Activated CD4-positive, alpha-beta memory T cell treated with anti-CD3 and anti-CD28 coated beads, Interleukin-2, amount 10 ng/mL, durations not matched to agents 7 days and 5 days (primary cell): ENCODE measurements at regions not wholly inside any gene's neighbourhood (a gene's known extent, or its start where the extent isn't known, plus 50 kb on each side); places are given as distances from the start of the nearest gene placed in this dataset.

Experiments used
- CTCF ChIA-PET: fragments of 350-600 bp; sonication (Branson Sonifier 250); formaldehyde crosslinking; loops from one replicate; lab custom pipeline; 2021; ENCODE audit warnings: antibody characterized with exemption, inconsistent platforms; lab: Charles Lee
- POLR2A ChIA-PET: fragments of 350-600 bp; sonication (Branson Sonifier 250); formaldehyde crosslinking; loops from one replicate; lab custom pipeline; 2021; ENCODE audit warnings: antibody characterized with exemption; lab: Charles Lee
- DNase-seq: peaks from one replicate; pipeline ENCODE4 v3.0.0-alpha.2; 2020
- H3K27ac Mint-ChIP-seq: one replicate; pipeline ENCODE4 v1.8.0; 2021; ENCODE audit warnings: mild to moderate bottlenecking, mixed read lengths
- H3K27me3 Mint-ChIP-seq: one replicate; pipeline ENCODE4 v1.8.0; 2021; ENCODE audit warnings: mixed read lengths
- H3K36me3 Mint-ChIP-seq: one replicate; pipeline ENCODE4 v1.8.0; 2021; ENCODE audit warnings: low read depth, mixed read lengths
- H3K4me1 Mint-ChIP-seq: one replicate; pipeline ENCODE4 v1.8.0; 2021; ENCODE audit warnings: mixed read lengths
- H3K4me3 Mint-ChIP-seq: one replicate; pipeline ENCODE4 v1.8.0; 2021; ENCODE audit warnings: mild to moderate bottlenecking, mixed read lengths
- H3K9me3 Mint-ChIP-seq: one replicate; pipeline ENCODE4 v1.8.0; 2021; ENCODE audit warnings: mixed read lengths

GRCh38 chr1:222334026-222334680 is 213.8 kb downstream of the HHIPL2 start:
- Mint-ChIP-seq H3K36me3 (no peaks in the 10 kb centered on the region), H3K27me3 (no peaks in the 10 kb centered on the region), H3K4me1 (no peaks in the 10 kb centered on the region), H3K4me3 (no peak overlapping the region), H3K9me3 (no peaks in the 10 kb centered on the region), H3K27ac (no peak overlapping the region)
- DNase-seq = no peak
- POLR2A ChIA-PET = no interaction called here
- CTCF ChIA-PET = interaction anchor here (0.9 kb wide), 1 partner anchor 121 kb away, joined by 5 read pairs; no protein-coding TSS in a partner anchor

- Mint-ChIP-seq H3K27me3 (no peaks in the 10 kb centered on the region), H3K4me3 (no peak overlapping the region), H3K9me3 (no peaks in the 10 kb centered on the region), H3K36me3 (no peaks in the 10 kb centered on the region), H3K27ac (no peak overlapping the region), H3K4me1 (no peaks in the 10 kb centered on the region)
- no peak for DNase-seq
- POLR2A ChIA-PET = no interaction called here
- CTCF ChIA-PET = no interaction called here
Observed at GRCh38 chr1:222331765-222332164, 216.1 kb downstream of the HHIPL2 start.

DNA sequence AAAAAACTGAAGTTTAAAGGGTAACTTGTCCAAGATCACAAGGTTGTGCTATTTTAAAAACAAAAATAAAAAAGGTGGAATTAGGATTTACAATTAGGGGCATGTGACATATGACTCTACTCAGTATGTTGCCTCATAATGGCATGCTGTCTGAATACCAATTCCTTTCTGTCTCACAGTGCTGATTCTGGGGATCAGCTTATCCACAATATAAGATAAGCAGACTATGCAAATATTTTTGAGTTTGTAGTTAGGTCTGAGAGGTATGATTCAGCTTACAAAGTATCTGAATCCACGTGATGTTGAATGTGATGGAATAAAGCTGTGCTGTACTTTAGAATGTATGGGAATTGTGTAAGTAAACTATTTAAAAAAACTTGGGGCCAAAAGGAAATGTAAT is 216.6 kb downstream of the HHIPL2 start:
- Mint-ChIP-seq H3K4me3 (no peak overlapping the region), H3K9me3 (no peaks in the 10 kb centered on the region), H3K27ac (no peak overlapping the region), H3K27me3 (no peaks in the 10 kb centered on the region), H3K36me3 (no peaks in the 10 kb centered on the region), H3K4me1 (no peaks in the 10 kb centered on the region)
- CTCF ChIA-PET = no interaction called here
- POLR2A ChIA-PET = no interaction called here
- no peak for DNase-seq

DNA sequence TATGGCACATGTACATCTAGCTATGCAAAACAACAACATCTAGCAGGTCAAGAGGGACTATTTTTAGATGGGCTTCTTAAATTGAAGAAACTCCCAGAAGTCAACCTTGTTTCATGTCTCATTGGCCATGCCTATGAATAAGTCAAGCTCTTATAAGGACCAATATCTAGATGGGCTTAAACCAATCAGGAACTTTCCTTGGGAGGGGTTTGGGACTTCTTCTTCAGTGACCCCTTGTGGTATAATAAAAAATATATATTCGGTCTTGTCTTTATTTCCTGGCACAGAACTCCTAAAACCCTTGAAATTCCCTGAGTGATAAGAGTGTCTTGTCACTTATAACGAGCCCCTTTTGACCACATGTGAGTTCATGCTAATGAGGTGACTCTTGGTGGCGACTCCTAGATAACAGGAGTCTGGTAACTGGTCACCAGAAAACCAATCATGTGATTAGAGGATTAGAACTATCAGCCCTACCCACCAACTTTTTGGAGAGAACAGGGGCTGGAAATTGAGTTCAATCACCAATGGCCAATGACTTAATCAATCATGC is 218.3 kb downstream of the HHIPL2 start:
- no peaks in the 10 kb centered on the region for H3K9me3 Mint-ChIP-seq
- no peaks in the 10 kb centered on the region for H3K4me1 Mint-ChIP-seq
- ChIA-PET POLR2A (no interaction called here), CTCF (no interaction called here)
- no peaks in the 10 kb centered on the region for H3K36me3 Mint-ChIP-seq
- H3K27me3 Mint-ChIP-seq = no peaks in the 10 kb centered on the region
- no peak overlapping the region for H3K4me3 Mint-ChIP-seq
- no peak for DNase-seq
- H3K27ac Mint-ChIP-seq = no peak overlapping the region

- CTCF ChIA-PET = no interaction called here
- Mint-ChIP-seq H3K9me3 (no peaks in the 10 kb centered on the region), H3K36me3 (no peaks in the 10 kb centered on the region), H3K4me1 (no peaks in the 10 kb centered on the region), H3K4me3 (no peak overlapping the region), H3K27ac (no peak overlapping the region), H3K27me3 (no peaks in the 10 kb centered on the region)
- POLR2A ChIA-PET = no interaction called here
- DNase-seq = no peak
Observed at GRCh38 chr1:222326710-222327036, 221.2 kb downstream of the HHIPL2 start.

DNA sequence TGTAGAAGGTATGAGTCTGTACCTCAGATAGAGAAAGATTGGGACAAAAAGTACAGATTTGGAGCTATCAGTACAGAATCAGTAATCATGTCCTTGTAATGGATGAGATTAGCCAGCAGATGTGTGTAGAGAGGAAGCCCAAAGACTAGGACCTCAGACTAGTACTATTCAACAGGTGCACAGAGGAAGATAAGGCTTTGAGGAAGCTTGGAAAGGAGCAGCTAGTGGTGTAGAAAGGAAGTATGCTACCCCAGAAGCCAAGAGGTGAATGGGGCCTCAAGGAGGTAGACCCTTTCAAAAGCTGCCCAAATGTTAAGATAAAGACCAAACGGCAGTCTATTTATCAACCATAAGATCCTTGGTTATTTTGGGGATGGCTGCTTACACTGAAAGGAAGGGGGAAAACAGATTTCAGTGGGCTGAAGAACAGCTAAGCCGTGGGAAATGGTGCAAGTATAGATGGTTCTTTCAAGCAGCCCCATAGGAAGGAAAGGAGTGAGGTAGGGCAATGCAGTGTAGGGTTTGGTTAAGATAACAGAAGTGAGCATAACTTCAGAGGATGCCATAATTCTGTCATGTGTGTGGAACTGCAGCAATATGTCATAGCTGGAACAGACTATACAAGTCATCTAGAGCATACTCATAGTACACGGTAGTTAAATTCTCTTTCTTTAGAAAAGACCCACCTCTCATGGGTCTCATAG is 221.7 kb downstream of the HHIPL2 start:
- Mint-ChIP-seq H3K9me3 (no peaks in the 10 kb centered on the region), H3K36me3 (no peaks in the 10 kb centered on the region), H3K27ac (no peak overlapping the region), H3K27me3 (no peaks in the 10 kb centered on the region), H3K4me3 (no peak overlapping the region), H3K4me1 (no peaks in the 10 kb centered on the region)
- ChIA-PET POLR2A (no interaction called here), CTCF (no interaction called here)
- DNase-seq = no peak

- CTCF ChIA-PET = no interaction called here
- H3K4me3 Mint-ChIP-seq = no peak overlapping the region
- DNase-seq = no peak
Observed at GRCh38 chr1:222325506-222325905, 222.4 kb downstream of the HHIPL2 start.

DNA sequence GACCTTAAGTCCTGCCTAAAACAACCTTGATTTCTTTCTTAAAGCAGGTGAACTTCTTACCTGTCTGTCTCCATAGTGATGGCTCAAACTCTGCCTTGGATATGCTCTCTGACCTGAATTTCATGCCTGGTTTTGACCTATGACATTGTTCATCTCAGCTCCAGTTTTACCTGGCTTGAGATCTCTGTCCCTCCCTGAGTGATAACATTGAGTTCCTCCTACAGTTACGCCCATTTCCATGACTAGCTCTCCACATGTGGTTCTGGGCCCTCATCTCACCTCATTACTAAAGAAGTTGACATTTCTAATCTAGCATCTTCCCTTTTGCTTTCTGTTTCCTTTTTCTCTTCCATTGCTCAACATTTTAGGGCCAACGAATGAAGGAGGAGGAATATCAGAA is 233.1 kb downstream of the HHIPL2 start:
- Mint-ChIP-seq H3K27ac (no peak overlapping the region), H3K9me3 (no peaks in the 10 kb centered on the region), H3K36me3 (no peaks in the 10 kb centered on the region), H3K4me3 (no peak overlapping the region), H3K4me1 (peaks cover 3% of the 10 kb centered on the region), H3K27me3 (no peaks in the 10 kb centered on the region)
- ChIA-PET CTCF (interaction anchor here (1.0 kb wide), 1 partner anchor 141 kb away, joined by 3 read pairs; no protein-coding TSS in a partner anchor), POLR2A (no interaction called here)
- DNase-seq = no peak

More at GRCh38 chr1:222325506-222325905, 222.4 kb downstream of the HHIPL2 start:
- POLR2A ChIA-PET = no interaction called here
- no peak overlapping the region for H3K27ac Mint-ChIP-seq
- no peaks in the 10 kb centered on the region for H3K9me3 Mint-ChIP-seq
- H3K36me3 Mint-ChIP-seq = no peaks in the 10 kb centered on the region
- H3K27me3 Mint-ChIP-seq = no peaks in the 10 kb centered on the region
- H3K4me1 Mint-ChIP-seq = no peaks in the 10 kb centered on the region

DNA sequence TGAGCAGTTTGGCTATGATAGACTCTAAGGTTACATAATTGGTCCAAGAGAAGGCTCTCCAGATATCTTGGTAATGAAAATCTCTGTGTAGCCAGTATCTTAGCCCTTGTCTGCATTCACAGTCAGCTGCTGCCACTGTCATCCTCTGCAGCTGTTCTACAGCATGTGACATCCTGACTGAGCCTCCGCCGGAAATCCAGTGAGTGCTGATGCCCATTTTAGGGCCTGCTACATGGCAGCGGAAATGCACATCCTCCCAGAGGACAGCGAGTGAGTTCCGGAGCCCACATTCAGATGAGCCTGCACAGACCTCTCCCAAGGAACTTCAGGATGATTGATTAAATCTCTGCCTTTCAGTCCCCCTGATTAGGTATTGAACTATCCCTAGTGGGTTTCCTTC is 237.1 kb downstream of the HHIPL2 start:
- peak; percentile 19 for DNase-seq
- CTCF ChIA-PET = no interaction called here

DNA sequence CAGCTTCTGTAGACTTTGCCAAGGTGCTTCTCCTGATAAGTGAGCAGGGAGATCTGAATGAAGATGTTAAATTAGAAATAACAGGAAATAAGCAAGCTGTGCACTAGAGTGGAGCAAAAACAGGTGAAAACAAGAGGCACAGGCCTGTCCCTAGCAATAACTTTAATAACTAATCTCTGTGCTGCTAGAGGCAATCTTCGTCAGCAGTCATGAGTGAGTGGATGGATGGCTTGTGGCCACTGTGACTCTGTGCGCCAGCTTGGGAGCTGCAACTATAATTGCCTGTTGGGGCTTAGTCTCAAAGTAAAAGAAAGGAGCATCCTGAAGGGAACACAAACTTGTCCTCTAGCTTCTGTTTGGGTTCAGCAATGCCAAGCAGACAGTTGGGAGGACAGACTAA is 240.3 kb downstream of the HHIPL2 start:
- DNase-seq = no peak
- CTCF ChIA-PET = interaction anchor here (1.3 kb wide), 1 partner anchor 147 kb away, joined by 4 read pairs; no protein-coding TSS in a partner anchor
- no peaks in the 10 kb centered on the region for H3K36me3 Mint-ChIP-seq
- no peaks in the 10 kb centered on the region for H3K4me1 Mint-ChIP-seq
- H3K27me3 Mint-ChIP-seq = no peaks in the 10 kb centered on the region
- no peak overlapping the region for H3K4me3 Mint-ChIP-seq
- no peaks in the 10 kb centered on the region for H3K9me3 Mint-ChIP-seq
- no peak overlapping the region for H3K27ac Mint-ChIP-seq
- POLR2A ChIA-PET = no interaction called here

More for the DNA sequence above, 237.1 kb downstream of the HHIPL2 start:
- Mint-ChIP-seq H3K27ac (no peak overlapping the region), H3K36me3 (no peaks in the 10 kb centered on the region), H3K4me1 (peaks cover 3% of the 10 kb centered on the region), H3K9me3 (no peaks in the 10 kb centered on the region), H3K27me3 (no peaks in the 10 kb centered on the region), H3K4me3 (no peak overlapping the region)
- POLR2A ChIA-PET = no interaction called here

GRCh38 chr1:222306512-222306911 is 241.4 kb downstream of the HHIPL2 start:
- CTCF ChIA-PET = interaction anchor here (1.3 kb wide), 1 partner anchor 148 kb away, joined by 4 read pairs; no protein-coding TSS in a partner anchor
- Mint-ChIP-seq H3K9me3 (no peaks in the 10 kb centered on the region), H3K36me3 (no peaks in the 10 kb centered on the region), H3K4me1 (no peaks in the 10 kb centered on the region), H3K27ac (no peak overlapping the region), H3K4me3 (no peak overlapping the region), H3K27me3 (no peaks in the 10 kb centered on the region)
- POLR2A ChIA-PET = no interaction called here
- DNase-seq = no peak

- no peaks in the 10 kb centered on the region for H3K36me3 Mint-ChIP-seq
- no peaks in the 10 kb centered on the region for H3K4me1 Mint-ChIP-seq
- no peaks in the 10 kb centered on the region for H3K9me3 Mint-ChIP-seq
- no peak overlapping the region for H3K4me3 Mint-ChIP-seq
- no peaks in the 10 kb centered on the region for H3K27me3 Mint-ChIP-seq
- ChIA-PET POLR2A (no interaction called here), CTCF (no interaction called here)
- DNase-seq = no peak
- no peak overlapping the region for H3K27ac Mint-ChIP-seq
Observed at GRCh38 chr1:222306011-222306410, 241.9 kb downstream of the HHIPL2 start.

GRCh38 chr1:222301652-222302051 is 246.3 kb downstream of the HHIPL2 start:
- DNase-seq = no peak
- no peaks in the 10 kb centered on the region for H3K27me3 Mint-ChIP-seq
- POLR2A ChIA-PET = no interaction called here
- H3K4me3 Mint-ChIP-seq = no peak overlapping the region
- H3K9me3 Mint-ChIP-seq = peaks cover 2% of the 10 kb centered on the region
- no peaks in the 10 kb centered on the region for H3K36me3 Mint-ChIP-seq
- H3K4me1 Mint-ChIP-seq = no peaks in the 10 kb centered on the region
- CTCF ChIA-PET = no interaction called here
- no peak overlapping the region for H3K27ac Mint-ChIP-seq
